Epithelial cell of esophagus (primary cell): ENCODE measurements at regions not wholly inside any gene's neighbourhood (a gene's known extent, or its start where the extent isn't known, plus 50 kb on each side); places are given as distances from the start of the nearest gene placed in this dataset.

Experiments used
- DNase-seq: peaks from one replicate; pipeline ENCODE4 v3.0.0; 2010; ENCODE audit warnings: low read depth
- H3K4me3 ChIP-seq: 2 replicates; pipeline ENCODE4 v1.5.1; 2011; ENCODE audit warnings: mild to moderate bottlenecking, low read length, control low read depth
- TF ChIP-seq, protein P1 (sequence below): IDR thresholded peaks from 2 replicates; pipeline ENCODE4 v1.5.1; 2011; ENCODE audit warnings: low read depth, mild to moderate bottlenecking, low read length, control low read depth, inconsistent platforms; ENCODE audit not compliant: insufficient read depth; ENCODE audit errors: missing control alignments

DNA sequence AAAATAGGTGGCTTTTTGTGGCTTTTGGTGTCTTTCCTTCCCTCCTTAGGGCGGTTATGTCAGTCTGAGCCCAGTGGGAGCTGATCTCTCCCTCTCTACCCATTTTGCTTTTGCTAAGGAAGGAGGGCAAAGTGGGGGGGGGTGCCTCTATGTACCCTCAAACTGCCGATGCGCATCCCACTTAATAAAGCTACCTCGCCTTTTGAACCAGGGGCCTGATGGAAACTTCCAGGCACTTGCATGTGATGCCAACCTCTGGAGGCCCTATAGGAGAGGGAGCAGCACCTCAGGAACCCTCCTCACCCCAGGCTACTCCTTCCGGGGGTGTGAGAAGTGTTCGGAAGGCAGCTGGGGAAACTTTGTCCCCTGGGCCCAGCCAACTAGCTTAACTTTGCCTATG, 97.0 kb upstream of the HSD17B12 start:
- TF ChIP-seq, protein P1, sequence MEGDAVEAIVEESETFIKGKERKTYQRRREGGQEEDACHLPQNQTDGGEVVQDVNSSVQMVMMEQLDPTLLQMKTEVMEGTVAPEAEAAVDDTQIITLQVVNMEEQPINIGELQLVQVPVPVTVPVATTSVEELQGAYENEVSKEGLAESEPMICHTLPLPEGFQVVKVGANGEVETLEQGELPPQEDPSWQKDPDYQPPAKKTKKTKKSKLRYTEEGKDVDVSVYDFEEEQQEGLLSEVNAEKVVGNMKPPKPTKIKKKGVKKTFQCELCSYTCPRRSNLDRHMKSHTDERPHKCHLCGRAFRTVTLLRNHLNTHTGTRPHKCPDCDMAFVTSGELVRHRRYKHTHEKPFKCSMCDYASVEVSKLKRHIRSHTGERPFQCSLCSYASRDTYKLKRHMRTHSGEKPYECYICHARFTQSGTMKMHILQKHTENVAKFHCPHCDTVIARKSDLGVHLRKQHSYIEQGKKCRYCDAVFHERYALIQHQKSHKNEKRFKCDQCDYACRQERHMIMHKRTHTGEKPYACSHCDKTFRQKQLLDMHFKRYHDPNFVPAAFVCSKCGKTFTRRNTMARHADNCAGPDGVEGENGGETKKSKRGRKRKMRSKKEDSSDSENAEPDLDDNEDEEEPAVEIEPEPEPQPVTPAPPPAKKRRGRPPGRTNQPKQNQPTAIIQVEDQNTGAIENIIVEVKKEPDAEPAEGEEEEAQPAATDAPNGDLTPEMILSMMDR: no peak
- DNase-seq: no peak
- no peak overlapping the region for H3K4me3 ChIP-seq

DNA sequence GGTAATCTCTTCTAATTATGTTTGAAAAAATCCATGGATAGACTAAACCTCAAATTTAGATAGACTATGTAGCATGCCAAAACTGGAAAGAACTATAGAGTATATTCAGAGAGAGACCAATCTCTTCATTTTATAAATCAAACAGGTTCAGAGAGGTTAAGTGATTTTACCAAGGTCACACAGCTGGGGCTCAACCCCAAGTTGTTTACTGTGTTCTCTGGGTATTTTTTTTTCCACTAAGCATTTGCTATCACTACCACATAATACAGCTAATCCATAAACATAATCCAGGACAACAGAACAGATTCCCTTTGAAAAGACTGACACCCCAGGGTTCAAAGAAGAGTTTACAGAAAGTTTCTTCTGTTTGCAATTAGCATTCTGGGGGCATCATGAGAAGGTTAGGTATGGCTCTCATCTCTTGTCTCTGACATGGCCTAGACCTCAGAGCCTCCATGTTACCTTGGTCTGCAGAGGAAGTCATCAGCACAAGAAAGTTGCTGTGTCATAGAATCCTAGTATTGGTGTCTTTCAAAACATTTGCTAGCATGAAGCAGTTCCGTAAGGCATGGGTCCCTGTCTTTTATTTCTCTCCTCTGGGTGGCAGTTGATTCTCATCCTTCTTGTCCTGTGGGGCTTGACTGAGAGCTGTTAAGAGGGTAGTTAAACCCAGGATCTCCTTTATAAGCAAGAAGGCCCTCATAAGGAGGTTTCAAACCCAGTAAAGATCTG, 94.5 kb upstream of the HSD17B12 start:
- TF ChIP-seq, protein P1: no peak
- DNase-seq: no peak
- H3K4me3 ChIP-seq: no peak overlapping the region

DNA sequence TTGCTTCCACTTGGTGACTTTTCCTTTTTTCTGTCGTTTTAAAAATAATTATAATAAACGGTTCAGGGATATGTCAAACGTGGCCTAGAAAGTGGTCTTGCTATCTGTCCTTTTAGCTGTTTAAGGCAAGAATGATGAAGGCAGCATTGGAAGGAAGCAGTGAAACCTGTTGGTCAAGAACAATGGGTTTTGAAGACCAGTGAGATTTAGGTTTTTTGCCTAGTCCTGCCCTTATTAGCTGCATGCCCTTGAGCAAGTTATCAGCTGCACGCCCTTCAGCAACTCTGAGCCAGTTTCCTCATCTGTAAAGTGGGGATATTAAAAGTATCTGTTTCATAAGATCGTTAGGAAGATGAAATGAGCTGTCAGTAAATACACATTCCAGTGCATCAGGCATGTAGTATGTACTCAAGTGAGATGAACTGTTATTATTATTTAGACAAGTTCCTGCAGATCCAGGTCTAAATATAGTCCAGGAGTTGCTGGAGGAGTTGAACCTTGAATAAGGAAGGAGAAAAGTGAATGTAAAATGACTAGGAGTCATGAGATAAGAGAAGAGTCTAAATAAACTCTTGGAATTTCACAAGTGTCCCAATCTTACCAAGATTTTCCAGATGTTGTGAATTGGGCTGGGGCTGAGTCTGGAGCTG, 90.8 kb upstream of the HSD17B12 start:
- H3K4me3 ChIP-seq: no peak overlapping the region
- TF ChIP-seq, protein P1: no peak
- DNase-seq: peak; percentile 81

DNA sequence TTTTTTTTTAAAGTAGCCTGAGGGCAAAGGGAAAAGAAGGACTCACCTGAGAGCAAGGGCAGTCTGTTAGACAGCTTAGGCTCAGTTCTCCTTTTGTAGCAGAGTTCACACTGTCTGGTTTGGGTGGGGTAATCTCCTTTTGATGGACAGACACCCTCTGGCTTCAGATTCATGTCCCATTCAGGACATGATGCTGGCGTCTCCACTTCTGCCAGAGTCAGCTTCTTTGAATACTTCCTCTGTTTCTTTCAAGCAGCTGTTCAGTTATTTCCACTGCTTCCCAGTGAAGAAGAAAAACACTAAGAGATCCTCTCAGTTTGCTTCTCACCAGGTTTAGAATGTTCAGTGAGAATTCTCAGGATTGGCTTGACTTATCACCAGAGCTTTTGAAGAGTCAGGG, 79.0 kb upstream of the HSD17B12 start:
- no peak overlapping the region for H3K4me3 ChIP-seq
- TF ChIP-seq, protein P1: no peak
- DNase-seq: no peak

DNA sequence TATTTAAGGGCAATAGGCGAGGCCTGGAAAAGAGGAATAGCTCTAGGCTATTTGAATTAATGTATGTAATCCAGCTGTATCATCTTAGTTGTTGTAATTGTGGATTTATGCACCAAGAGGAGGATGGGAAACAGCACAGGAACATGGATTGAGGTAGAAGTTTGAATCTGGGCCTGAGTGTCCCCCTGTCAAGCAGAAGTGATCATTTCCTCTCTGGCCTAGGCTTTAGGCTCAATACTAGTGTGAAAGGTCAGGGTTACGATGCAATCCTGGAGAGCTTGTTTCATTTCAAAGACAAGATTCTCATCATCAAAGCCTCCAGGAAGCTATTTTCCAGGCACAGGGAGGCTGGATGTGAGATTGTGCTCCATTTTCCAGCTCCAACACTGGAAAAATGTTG, 77.9 kb upstream of the HSD17B12 start:
- TF ChIP-seq, protein P1: no peak
- DNase-seq: no peak
- H3K4me3 ChIP-seq: no peak overlapping the region

DNA sequence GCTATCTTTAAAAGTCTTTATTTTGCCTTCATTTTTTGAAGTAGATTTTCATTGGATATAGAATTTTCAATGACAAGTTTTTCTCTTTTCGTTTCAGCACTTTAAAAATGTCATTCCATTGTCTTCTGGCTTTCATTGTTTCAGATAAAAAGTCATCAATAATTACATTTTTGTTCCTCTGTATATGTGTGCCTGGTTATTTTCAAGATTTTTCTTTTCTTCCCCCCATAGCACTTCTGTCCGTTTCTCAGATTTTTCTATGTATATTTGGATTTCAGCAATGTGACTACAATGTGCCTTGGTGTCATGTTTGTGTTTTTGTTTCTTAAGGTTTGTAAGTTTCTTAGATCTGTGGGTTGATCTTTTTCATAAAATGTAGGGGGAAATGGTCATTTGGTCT, 66.3 kb upstream of the HSD17B12 start:
- TF ChIP-seq, protein P1: no peak
- no peak for DNase-seq
- H3K4me3 ChIP-seq: no peak overlapping the region

DNA sequence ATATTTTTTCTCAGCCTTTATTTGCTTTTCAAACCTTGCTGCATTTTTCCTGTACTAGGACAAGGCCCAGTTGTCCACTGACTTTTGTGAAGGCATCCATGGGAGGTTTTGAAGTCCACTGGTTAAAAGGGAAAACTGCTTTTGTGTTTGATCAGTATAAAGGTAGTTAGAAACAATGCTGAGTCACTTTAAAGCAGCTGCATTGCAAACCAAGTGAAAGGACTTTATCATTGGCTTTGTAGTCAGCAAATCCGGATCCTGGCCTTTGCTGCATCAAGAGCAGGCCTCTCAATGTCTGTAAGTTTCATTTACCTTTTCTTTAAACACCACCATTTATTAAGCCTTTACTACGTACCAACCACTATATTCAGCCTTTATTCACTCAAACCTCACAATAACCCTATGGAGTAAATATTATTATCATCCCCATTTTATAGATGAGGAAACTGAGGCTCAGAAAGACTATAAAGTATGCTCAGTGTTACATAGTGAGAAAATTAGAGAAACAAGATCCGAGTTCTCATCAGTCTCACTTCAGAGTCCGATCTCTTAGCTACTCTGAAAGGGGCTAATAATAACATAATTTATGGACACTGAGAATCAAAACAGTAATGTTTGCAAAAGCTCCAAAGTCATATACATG, 60.6 kb upstream of the HSD17B12 start:
- no peak for DNase-seq
- H3K4me3 ChIP-seq: no peak overlapping the region
- TF ChIP-seq, protein P1: no peak
